Activated T-helper 9 cell treated with anti-CD3 and anti-CD28 coated beads, Interleukin-2, amount 50 U/mL, for 16 hours (primary cell): ENCODE measurements at regions not wholly inside any gene's neighbourhood (a gene's known extent, or its start where the extent isn't known, plus 50 kb on each side); places are given as distances from the start of the nearest gene placed in this dataset.
A peak's percentile ranks its signal among the peaks of the same experiment; 100 is the strongest.

ENCODE experiments used
- DNase-seq: peaks from one replicate; pipeline ENCODE4 v3.0.0-alpha.2; 2020; ENCODE audit warnings: low read depth

GRCh38 chr1:244265507-244265906 is 186.2 kb downstream of the ADSS2 start:
- DNase-seq, result no peak

DNA sequence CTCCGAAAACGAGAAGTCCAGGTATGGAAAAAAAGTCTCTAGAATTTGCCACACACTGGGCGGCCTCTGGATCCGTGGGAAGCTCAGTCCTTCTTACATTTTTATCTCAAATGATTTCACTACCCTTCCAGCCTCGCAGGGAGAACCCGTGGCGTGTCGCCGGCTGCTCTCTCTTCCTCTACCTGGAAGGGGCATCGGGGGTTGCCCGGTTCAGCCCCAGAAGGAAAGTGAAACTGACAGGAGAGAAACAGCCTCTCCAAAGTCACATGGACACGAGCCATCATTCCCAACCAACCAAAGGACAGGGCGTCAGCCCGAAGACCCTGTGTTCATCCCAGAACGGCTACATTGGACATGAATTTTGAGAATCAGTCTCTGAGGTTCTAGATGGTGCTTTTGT is 182.5 kb downstream of the ADSS2 start:
- DNase-seq, result no peak

DNA sequence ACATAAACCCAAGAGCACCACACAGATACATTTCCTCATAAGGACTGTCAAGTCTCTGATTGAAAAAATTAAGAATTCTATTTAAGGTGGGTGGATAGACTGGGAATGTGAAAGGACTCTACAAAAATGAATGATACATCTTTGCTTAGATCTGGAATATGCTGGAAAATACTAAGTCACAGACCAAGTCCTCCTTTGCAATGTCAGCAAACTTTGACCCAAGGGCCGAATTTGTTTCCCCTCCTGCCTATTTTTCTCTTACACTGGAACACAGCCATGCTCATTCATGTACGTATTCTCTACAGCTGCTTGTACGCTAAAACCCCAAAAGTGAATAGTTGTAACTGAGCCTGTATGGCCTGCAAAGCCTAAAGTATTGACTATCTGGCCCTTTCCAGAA is 180.7 kb downstream of the ADSS2 start:
- DNase-seq, result no peak

- no peak for DNase-seq
Observed at GRCh38 chr1:244271691-244272308, 179.9 kb downstream of the ADSS2 start.

DNA sequence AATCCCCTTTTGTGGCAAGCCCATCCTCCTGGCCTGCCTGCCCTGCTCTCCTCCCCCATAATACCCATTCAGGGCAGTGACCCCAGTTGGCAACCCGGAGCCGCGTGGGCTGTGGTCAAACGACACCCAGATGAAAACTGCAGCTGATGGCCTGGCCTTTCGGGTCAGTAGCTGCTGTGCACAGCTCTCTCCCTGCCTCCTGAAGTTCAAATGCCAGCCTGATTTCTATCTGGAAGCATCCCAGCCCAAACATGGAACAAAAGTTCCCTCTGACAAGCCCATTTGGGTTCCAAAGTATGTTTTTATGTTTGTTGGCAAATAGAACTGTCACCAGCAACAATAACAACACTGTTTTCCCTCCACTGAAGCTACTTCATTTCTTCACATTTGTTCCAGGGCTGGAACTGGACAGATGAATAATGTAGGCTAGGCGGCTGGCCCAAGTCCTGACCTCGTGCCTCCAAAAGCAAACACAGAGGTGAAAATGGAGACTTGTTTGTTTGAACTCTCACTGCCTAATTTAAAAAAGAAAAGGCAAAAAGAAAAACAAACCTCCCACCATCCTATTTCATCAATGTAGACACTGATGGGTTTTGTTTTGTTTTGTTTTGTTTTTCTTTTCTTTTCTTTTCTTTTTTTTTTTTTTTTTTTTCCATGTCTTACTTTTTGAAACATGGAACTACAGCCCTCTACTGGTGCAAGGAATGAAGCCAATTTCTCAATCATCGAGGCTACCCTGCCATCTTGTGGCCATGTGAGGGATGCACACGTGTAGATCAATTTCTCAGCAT is 179.0 kb downstream of the ADSS2 start:
- peak; percentile 51 for DNase-seq

- DNase-seq, result no peak
Observed at GRCh38 chr1:244273262-244273844, 178.4 kb downstream of the ADSS2 start.

DNA sequence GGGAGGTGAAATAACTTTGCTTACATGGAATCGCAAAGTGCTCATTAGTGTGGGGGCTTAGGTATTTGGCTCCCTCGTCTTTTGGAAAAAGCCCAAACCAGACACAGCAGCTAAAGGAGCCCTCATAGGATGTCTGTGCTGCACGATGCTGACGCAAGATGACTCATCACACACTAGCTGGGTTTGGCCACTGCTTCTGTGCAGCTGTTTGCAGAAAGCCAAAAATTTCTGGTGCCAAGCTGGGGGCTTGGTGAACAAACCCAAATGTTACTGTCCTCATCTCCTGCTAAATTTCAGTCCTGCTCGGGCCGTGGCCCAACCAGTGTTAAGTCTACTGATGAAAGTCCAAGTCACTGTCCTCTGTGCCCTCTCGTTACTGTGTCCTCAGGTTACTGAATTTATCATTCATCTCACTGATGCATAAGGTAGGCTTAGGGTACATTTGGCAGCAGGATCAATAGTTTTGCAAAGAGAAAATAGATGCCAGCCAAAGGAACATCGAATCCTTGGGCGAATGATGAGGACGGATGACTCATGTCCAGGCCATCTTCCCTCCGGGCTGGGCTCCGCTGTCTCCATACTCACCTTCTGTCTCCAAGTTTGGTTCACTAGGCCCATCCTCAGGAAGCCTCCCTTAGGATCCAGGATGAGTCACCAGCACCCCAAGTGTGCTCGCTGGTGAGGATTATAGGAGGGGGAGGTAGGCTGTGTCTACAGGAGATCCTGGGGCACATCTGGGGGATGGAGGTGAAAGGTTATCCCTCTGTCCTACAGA is 177.7 kb downstream of the ADSS2 start:
- DNase-seq, result no peak

- no peak for DNase-seq
Observed at GRCh38 chr1:244276646-244277045, 175.1 kb downstream of the ADSS2 start.

- no peak for DNase-seq
Observed at GRCh38 chr1:244280201-244280600, 171.5 kb downstream of the ADSS2 start.

GRCh38 chr1:244280859-244281258 is 170.8 kb downstream of the ADSS2 start:
- DNase-seq, result no peak

GRCh38 chr1:244283772-244284171 is 167.9 kb downstream of the ADSS2 start:
- no peak for DNase-seq

GRCh38 chr1:244284641-244285156 is 167.0 kb downstream of the ADSS2 start:
- DNase-seq, result no peak

- DNase-seq, result no peak
Observed at GRCh38 chr1:244286341-244286740, 165.4 kb downstream of the ADSS2 start.

DNA sequence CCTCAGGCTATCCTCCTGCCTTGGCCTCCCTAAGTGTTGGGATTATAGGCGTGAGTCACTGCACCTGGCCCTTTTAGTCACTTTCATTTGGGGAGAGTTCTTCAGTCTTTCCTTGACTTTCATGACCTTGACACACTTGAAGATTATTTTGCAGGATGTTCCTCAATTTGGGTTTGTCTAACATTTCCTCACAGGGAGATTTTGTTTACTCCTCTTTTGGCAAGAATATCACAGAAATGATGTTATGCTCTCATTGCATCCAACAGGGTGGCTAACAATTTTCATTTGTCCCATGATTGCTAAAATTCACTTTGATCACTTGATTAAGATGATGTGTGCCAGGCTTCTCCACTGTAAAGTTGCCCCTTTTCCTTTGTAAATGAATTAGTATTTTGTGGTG is 164.0 kb downstream of the ADSS2 start:
- no peak for DNase-seq

DNA sequence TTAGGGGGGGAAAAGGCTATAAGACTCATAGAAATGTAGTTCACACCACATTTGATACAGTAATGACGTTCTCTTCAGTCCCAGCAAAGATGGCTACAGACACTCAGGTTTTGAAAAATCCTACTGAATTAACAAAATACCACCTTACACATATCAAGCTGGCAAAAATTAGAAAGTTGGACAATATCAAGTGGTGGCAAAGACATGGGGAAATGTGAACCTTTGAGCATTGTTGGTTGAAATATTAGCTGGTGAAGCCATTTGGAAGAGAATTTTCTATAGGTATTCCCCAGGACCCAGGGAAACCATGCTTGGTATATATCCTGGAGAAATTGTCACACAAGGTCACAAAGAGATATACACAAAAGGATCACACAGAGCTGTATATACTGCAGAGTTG is 163.0 kb downstream of the ADSS2 start:
- no peak for DNase-seq

DNA sequence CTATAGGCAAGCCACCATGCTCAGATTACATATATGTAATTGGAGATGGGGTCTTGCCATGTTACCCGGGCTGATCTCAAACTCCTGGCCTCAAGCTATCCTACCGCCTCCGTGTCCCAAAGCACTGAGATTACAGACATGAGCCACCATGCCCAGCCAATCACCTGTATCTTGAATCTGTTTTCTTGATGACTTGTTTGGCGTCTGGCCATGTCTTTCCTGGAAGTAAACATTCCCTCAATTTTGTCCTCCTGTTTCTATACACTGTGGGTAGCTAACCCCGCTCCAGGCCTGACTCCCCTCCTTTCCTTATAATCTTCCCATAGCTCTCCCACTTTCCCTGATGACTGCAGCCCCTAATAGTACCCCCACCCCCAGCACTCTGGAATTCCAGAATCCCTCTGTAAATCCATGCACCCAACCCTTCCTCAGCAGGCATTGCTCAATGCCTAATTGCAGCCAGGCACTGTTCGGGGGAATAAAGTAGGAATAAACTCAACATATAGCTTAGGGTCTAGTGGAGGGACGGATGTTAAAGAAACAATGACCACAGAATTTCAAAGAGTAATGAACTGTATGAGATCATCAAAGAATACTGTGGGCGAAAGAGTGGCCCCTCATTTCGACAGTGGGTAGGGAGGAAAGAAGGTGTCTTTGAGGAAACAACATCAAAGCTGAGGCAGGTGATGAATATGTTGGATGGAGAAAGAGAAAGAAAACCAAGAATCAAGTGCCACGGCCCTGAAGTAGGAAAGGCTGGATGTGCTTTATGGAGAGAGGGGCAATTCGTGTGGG is 161.5 kb downstream of the ADSS2 start:
- no peak for DNase-seq

GRCh38 chr1:244291236-244292201 is 160.2 kb downstream of the ADSS2 start:
- no peak for DNase-seq

- no peak for DNase-seq
Observed at GRCh38 chr1:244294599-244295224, 157.0 kb downstream of the ADSS2 start.

GRCh38 chr1:244296003-244296402 is 155.7 kb downstream of the ADSS2 start:
- DNase-seq, result no peak

DNA sequence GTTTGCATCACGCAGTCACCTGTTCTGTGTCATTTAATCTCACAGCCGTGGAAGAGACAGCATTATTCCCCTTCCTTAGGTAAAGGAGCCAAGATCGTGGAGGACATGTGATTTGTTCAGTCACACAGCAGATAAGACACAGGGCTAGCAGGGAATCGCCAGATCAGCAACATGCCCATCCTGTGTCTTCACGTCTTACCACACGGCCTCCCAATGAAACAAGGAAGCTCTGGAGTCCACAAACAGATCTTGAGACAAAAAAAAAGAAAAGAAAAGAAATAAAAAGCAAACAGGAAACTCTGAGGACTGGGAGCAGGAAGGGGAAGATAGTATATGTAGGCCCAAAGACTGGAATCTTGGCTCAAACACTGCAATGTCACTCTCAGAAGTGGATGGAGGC is 155.3 kb downstream of the ADSS2 start:
- DNase-seq, result no peak
